HepG2 (cell line): ENCODE measurements at regions not wholly inside any gene's neighbourhood (a gene's known extent, or its start where the extent isn't known, plus 50 kb on each side); places are given as distances from the start of the nearest gene placed in this dataset.
A peak's percentile ranks its signal among the peaks of the same experiment; 100 is the strongest.
"Not testable (repeated sequence)": the region's sequence is repeated elsewhere in the genome, so short reads cannot be mapped to it uniquely, and the experiment has no call there.

Experiments used
- ATAC-seq: fragments of 200-7000 bp; cut with Tn5 transposase; 3 replicates; pipeline ENCODE4 v1.9.1; 2020; ENCODE audit warnings: mild to moderate bottlenecking, moderate library complexity
- BruUV-seq: library from RNA; stranded (reverse); fragments of 400-500 nt; replicated peaks from 2 replicates; lab custom pipeline; 2021; lab: Mats Ljungman, UMichigan
- CTCF ChIA-PET: fragments of 300-600 bp; formaldehyde crosslinking; extraction: SDS; loops from one replicate; lab custom pipeline; 2021; ENCODE audit warnings: low total read pairs, inconsistent platforms, low intra/inter-chr PET ratio; lab: Yijun Ruan, JAX
- POLR2A ChIA-PET: fragments of 350-600 bp; sonication (Branson Sonifier 250); formaldehyde crosslinking; loops from one replicate; lab custom pipeline; 2020; ENCODE audit warnings: antibody characterized with exemption, inconsistent platforms; lab: Yijun Ruan, JAX
- DNase-seq: peaks from one replicate; pipeline ENCODE4 v3.0.0-alpha.2; 2015; ENCODE audit warnings: low spot score
- FAIRE-seq: peaks from 3 replicates; lab custom pipeline; 2011; peaks lifted over from hg19 to GRCh38; lab: Jason Lieb, UNC
- H2AFZ ChIP-seq: one replicate; pipeline ENCODE4 v1.6.1; 2011; ENCODE audit warnings: low read length, inconsistent platforms
- H3K27ac ChIP-seq: fragments of 300-600 bp; 3 replicates; pipeline ENCODE4 v1.8.0; 2011; ENCODE audit warnings: mixed run types, mild to moderate bottlenecking, mixed read lengths, low read length, inconsistent platforms; ENCODE audit not compliant: insufficient read depth; ENCODE audit errors: extremely low read length
- H3K27me3 ChIP-seq, 2 experiments: fragments of 200-600 bp in 1 of 2; 2 replicates in 1 of 2; 3 replicates in 1 of 2; pipeline versions ENCODE4 v1.6.0 to v1.8.0; 2011; ENCODE audit warnings: low read length in 2 of 2, mild to moderate bottlenecking in 2 of 2, moderate library complexity in 2 of 2, inconsistent platforms in 1 of 2; ENCODE audit not compliant: insufficient read depth in 2 of 2, control insufficient read depth in 1 of 2
- H3K36me3 ChIP-seq, 2 experiments: fragments of 200-600 bp in 1 of 2; replicated peaks in 1 of 2; 2 replicates in 1 of 2; 3 replicates in 1 of 2; pipeline versions ENCODE4 v1.5.1 to v1.8.0; 2011; ENCODE audit warnings: low read length in 2 of 2, inconsistent platforms in 1 of 2; ENCODE audit not compliant: insufficient read depth in 2 of 2, control insufficient read depth in 1 of 2
- H3K4me1 ChIP-seq: 2 replicates; pipeline ENCODE4 v1.5.1; 2012; ENCODE audit warnings: low read length, inconsistent platforms; ENCODE audit not compliant: insufficient read depth
- H3K4me2 ChIP-seq: 2 replicates; pipeline ENCODE4 v1.6.0; 2011; ENCODE audit warnings: low read depth, low read length, inconsistent platforms
- H3K4me3 ChIP-seq, 3 experiments: fragments of 200-600 bp in 1 of 3; sonication (generic), shearing (Covaris generic) in 1 of 3; replicated peaks in 1 of 3; 2 replicates each; pipeline ENCODE4 v1.5.1; 2011 to 2016; ENCODE audit warnings: low read length in 3 of 3, inconsistent platforms in 2 of 3, low read depth in 2 of 3, mild to moderate bottlenecking in 2 of 3, control low read depth in 1 of 3, mixed read lengths in 1 of 3; ENCODE audit not compliant: insufficient read depth in 1 of 3
- H3K79me2 ChIP-seq: one replicate; pipeline ENCODE4 v1.6.1; 2011; ENCODE audit warnings: low read length, inconsistent platforms; ENCODE audit not compliant: insufficient read depth
- H3K9ac ChIP-seq: 2 replicates; pipeline ENCODE4 v1.6.0; 2011; ENCODE audit warnings: mild to moderate bottlenecking, low read depth, low read length, inconsistent platforms; ENCODE audit not compliant: insufficient read depth
- H3K9me3 ChIP-seq: 2 replicates; pipeline ENCODE4 v1.5.1; 2012; ENCODE audit warnings: mild to moderate bottlenecking, low read length
- H4K20me1 ChIP-seq: 2 replicates; pipeline ENCODE4 v1.6.0; 2011; ENCODE audit warnings: inconsistent platforms, mild to moderate bottlenecking, low read length, moderate library complexity; ENCODE audit not compliant: insufficient read depth
- ZNF652 ChIP-seq: IDR thresholded peaks from 2 replicates; pipeline ENCODE4 v1.6.1; 2016; ENCODE audit warnings: low read depth, borderline replicate concordance
- WGBS: methylation state at CpG from one replicate; pipeline ENCODE4 v1.1.6; 2017; ENCODE audit warnings: low lambda C conversion rate; 5-methylcytosine and 5-hydroxymethylcytosine counted together
- in situ Hi-C: cut with HindIII; loops from 2 replicates; pipeline ENCODE4 v1.10.0; 2017; ENCODE audit warnings: low pct_unique_long_range_greater_than_20kb; ENCODE audit not compliant: extremely low pct_ligation_motif_present
- intact Hi-C: fragments of 100-400 bp; cut with micrococcal nuclease; formaldehyde crosslinking; loops from one replicate; pipeline ENCODE4 v1.10.0; 2022; ENCODE audit not compliant: unreplicated experiment
- TF ChIP-seq, protein P1 (sequence below): sonication (generic); formaldehyde crosslinking; IDR thresholded peaks from 2 replicates; pipeline ENCODE4 v1.5.0; 2020; ENCODE audit warnings: mild to moderate bottlenecking, missing genetic modification reagents

DNA sequence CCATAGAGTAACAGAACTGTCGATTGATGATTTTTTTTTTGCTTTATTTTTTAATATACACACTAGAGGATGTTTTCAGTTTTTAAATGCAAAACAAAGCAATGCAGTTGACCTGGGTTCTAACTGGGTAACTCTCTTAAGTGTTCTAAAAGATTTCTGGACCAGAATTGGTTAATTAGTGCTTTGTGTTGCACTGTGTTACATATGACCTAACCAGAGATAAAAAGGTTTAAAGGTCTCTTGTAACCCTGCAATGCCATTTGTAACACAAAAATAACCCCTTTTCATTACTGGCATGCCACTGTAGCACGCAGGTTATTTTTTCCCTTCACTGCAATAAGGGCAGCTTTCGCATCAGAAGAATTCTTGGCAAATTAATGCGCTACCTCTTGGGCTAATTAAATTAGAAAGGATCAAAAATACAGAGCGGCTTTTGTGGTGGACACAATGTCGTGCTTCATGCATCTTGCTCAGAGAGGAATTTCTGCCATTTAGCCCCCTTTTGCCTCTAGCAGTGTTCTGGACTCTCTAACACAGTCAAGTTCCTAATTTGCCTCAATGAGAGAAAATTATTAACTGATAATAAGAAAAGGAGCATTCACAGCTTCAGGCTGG lies 250.8 kb upstream of the ZEB2 start:
- no peaks in the 10 kb centered on the region for H3K4me1 ChIP-seq
- no peaks in the 10 kb centered on the region for H3K36me3 ChIP-seq
- H3K4me3 ChIP-seq, result no peak overlapping the region
- no TSS peak for BruUV-seq
- no peak overlapping the region for H3K9ac ChIP-seq
- DNase-seq, result no peak
- no peak overlapping the region for H3K27ac ChIP-seq
- no peak overlapping the region for H3K4me2 ChIP-seq
- no peak overlapping the region for H2AFZ ChIP-seq
- 6% methylated on average over 6 of the region's 6 CpGs for WGBS
- H4K20me1 ChIP-seq, result no peaks in the 10 kb centered on the region
- CTCF ChIA-PET, result no interaction called here
- H3K79me2 ChIP-seq, result no peaks in the 10 kb centered on the region
- intact Hi-C loops (no loop called here), in situ Hi-C loops (no loop called here)
- POLR2A ChIA-PET, result no interaction called here
- peak; percentile 62 for ATAC-seq
- peak; percentile 72; the same call in 1 of the 2 replicates for TF ChIP-seq ZNF652 (CRISPR knock-in tag)
- TF ChIP-seq, protein P1, sequence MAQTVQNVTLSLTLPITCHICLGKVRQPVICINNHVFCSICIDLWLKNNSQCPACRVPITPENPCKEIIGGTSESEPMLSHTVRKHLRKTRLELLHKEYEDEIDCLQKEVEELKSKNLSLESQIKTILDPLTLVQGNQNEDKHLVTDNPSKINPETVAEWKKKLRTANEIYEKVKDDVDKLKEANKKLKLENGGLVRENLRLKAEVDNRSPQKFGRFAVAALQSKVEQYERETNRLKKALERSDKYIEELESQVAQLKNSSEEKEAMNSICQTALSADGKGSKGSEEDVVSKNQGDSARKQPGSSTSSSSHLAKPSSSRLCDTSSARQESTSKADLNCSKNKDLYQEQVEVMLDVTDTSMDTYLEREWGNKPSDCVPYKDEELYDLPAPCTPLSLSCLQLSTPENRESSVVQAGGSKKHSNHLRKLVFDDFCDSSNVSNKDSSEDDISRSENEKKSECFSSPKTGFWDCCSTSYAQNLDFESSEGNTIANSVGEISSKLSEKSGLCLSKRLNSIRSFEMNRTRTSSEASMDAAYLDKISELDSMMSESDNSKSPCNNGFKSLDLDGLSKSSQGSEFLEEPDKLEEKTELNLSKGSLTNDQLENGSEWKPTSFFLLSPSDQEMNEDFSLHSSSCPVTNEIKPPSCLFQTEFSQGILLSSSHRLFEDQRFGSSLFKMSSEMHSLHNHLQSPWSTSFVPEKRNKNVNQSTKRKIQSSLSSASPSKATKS (CRISPR knock-in tag), result no peak
- H3K27me3 ChIP-seq, result no peaks in the 10 kb centered on the region
- H3K9me3 ChIP-seq, result no peaks in the 10 kb centered on the region; the same call in 1 of the 2 replicates
- no peak for FAIRE-seq

DNA sequence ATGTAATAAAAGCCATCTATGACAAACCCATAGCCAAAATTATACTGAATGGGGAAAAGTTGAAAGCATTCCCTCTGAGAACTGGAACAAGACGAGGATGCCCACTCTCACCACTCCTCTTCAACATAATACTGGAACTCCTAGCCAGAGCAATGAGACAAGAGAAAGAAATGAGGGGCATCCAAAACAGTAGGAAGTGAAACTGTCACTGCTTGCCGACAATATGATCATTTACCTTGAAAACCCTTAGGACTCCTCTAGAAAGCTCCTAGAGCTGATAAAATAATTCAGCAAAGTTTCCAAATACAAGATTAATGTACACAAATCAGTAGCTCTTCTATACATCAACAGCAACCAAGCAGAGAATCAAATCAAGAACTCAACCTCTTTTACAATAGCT lies 241.0 kb upstream of the ZEB2 start:
- CTCF ChIA-PET, H3K4me3 ChIP-seq, POLR2A ChIA-PET, ATAC-seq, H3K27ac ChIP-seq, in situ Hi-C loops, H4K20me1 ChIP-seq, H2AFZ ChIP-seq, H3K4me1 ChIP-seq, H3K4me2 ChIP-seq, intact Hi-C loops, H3K36me3 ChIP-seq, H3K9ac ChIP-seq, BruUV-seq, H3K79me2 ChIP-seq, H3K27me3 ChIP-seq, DNase-seq, FAIRE-seq: not testable (repeated sequence)
- 13% methylated on average over 2 of the region's 2 CpGs for WGBS
- peaks cover 41% of the 10 kb centered on the region for H3K9me3 ChIP-seq
